ENCODE measurements at regions not wholly inside any gene's neighbourhood (a gene's known extent, or its start where the extent isn't known, plus 50 kb on each side); places are given as distances from the start of the nearest gene placed in this dataset.
"Not testable (repeated sequence)": the region's sequence is repeated elsewhere in the genome, so short reads cannot be mapped to it uniquely, and the experiment has no call there.

GRCh38 chr5:164237486-164237885 is 732.1 kb downstream of the MAT2B start:
- Histone ChIP-seq H3K36me3 (ENCODE audit: control insufficient read depth, insufficient read depth, low read length) (no peaks in the 10 kb centered on the region), H3K27me3 (ENCODE audit: control insufficient read depth, insufficient read depth, low read length) (no peaks in the 10 kb centered on the region), H3K4me3 (ENCODE audit: low read depth, low read length) (no peak overlapping the region)
- no peak for TF ChIP-seq CTCF (IDR thresholded peaks at IDR 0.05; ENCODE audit: insufficient read depth, low read length, poor library complexity, severe bottlenecking)
- DNase-seq (ENCODE audit: low read depth): no peak

GRCh38 chr5:164251781-164252180 is 746.4 kb downstream of the MAT2B start:
- not testable (repeated sequence) for H3K36me3 ChIP-seq (ENCODE audit: control insufficient read depth, insufficient read depth, low read length); DNase-seq (ENCODE audit: low read depth); H3K4me3 ChIP-seq (ENCODE audit: low read depth, low read length); H3K27me3 ChIP-seq (ENCODE audit: control insufficient read depth, insufficient read depth, low read length)

- Histone ChIP-seq H3K27me3 (ENCODE audit: control insufficient read depth, insufficient read depth, low read length) (no peaks in the 10 kb centered on the region), H3K36me3 (ENCODE audit: control insufficient read depth, insufficient read depth, low read length) (no peaks in the 10 kb centered on the region), H3K4me3 (ENCODE audit: low read depth, low read length) (no peak overlapping the region)
- no peak for DNase-seq (ENCODE audit: low read depth)
- no peak for TF ChIP-seq CTCF (IDR thresholded peaks at IDR 0.05; ENCODE audit: insufficient read depth, low read length, poor library complexity, severe bottlenecking)
Observed at GRCh38 chr5:164253764-164254163, 748.3 kb downstream of the MAT2B start.

GRCh38 chr5:164255598-164256213 is 750.3 kb downstream of the MAT2B start:
- H3K4me3 ChIP-seq (ENCODE audit: low read depth, low read length): no peak overlapping the region
- no peaks in the 10 kb centered on the region for H3K27me3 ChIP-seq (ENCODE audit: control insufficient read depth, insufficient read depth, low read length)
- TF ChIP-seq CTCF (IDR thresholded peaks at IDR 0.05; ENCODE audit: insufficient read depth, low read length, poor library complexity, severe bottlenecking): no peak
- H3K36me3 ChIP-seq (ENCODE audit: control insufficient read depth, insufficient read depth, low read length): no peaks in the 10 kb centered on the region
- DNase-seq (ENCODE audit: low read depth): no peak

GRCh38 chr5:164256351-164256750 is 750.9 kb downstream of the MAT2B start:
- Histone ChIP-seq H3K27me3 (ENCODE audit: control insufficient read depth, insufficient read depth, low read length) (no peaks in the 10 kb centered on the region), H3K4me3 (ENCODE audit: low read depth, low read length) (no peak overlapping the region), H3K36me3 (ENCODE audit: control insufficient read depth, insufficient read depth, low read length) (no peaks in the 10 kb centered on the region)
- no peak for TF ChIP-seq CTCF (IDR thresholded peaks at IDR 0.05; ENCODE audit: insufficient read depth, low read length, poor library complexity, severe bottlenecking)
- DNase-seq (ENCODE audit: low read depth): no peak

GRCh38 chr5:164256954-164257353 is 751.5 kb downstream of the MAT2B start:
- no peak for TF ChIP-seq CTCF (IDR thresholded peaks at IDR 0.05; ENCODE audit: insufficient read depth, low read length, poor library complexity, severe bottlenecking)
- Histone ChIP-seq H3K36me3 (ENCODE audit: control insufficient read depth, insufficient read depth, low read length) (no peaks in the 10 kb centered on the region), H3K27me3 (ENCODE audit: control insufficient read depth, insufficient read depth, low read length) (no peaks in the 10 kb centered on the region), H3K4me3 (ENCODE audit: low read depth, low read length) (no peak overlapping the region)
- no peak for DNase-seq (ENCODE audit: low read depth)

All from kidney epithelial cell (primary cell).